NB4 (cell line): ENCODE measurements at regions not wholly inside any gene's neighbourhood (a gene's known extent, or its start where the extent isn't known, plus 50 kb on each side); places are given as distances from the start of the nearest gene placed in this dataset.

Source experiments
- POLR2A ChIP-seq: IDR thresholded peaks from 2 replicates; pipeline ENCODE4 v1.6.1; 2011; ENCODE audit warnings: mild to moderate bottlenecking; ENCODE audit not compliant: insufficient read length; ENCODE audit errors: extremely low read depth
- TF ChIP-seq, protein P1 (sequence below): IDR thresholded peaks from one replicate; pipeline ENCODE4 v1.5.1; 2012; ENCODE audit warnings: low read depth, low read length
- TF ChIP-seq, protein P2 (sequence below): IDR thresholded peaks from 2 replicates; pipeline ENCODE4 v1.6.1; 2011; ENCODE audit warnings: low read depth, low read length

DNA sequence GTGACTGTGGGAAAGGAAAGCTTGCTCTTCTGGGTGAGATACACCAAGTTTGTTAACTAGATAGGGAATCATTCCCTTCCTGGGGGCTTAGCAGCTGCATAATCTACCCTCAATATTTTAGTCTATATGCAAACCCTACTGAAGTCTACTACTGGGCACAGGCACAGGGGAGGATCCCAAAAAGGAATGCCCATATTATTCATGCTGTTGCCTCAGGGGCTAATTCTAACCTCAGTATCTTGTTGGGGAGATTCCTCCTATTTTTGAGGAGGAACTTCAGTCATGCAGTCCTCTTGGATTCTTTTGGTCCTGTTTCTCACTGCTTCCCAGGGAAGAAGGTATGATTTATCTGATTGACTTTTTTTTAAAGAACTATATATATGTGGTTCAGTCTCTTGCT, 58.9 kb upstream of the ANKS1B start:
- TF ChIP-seq, protein P1, sequence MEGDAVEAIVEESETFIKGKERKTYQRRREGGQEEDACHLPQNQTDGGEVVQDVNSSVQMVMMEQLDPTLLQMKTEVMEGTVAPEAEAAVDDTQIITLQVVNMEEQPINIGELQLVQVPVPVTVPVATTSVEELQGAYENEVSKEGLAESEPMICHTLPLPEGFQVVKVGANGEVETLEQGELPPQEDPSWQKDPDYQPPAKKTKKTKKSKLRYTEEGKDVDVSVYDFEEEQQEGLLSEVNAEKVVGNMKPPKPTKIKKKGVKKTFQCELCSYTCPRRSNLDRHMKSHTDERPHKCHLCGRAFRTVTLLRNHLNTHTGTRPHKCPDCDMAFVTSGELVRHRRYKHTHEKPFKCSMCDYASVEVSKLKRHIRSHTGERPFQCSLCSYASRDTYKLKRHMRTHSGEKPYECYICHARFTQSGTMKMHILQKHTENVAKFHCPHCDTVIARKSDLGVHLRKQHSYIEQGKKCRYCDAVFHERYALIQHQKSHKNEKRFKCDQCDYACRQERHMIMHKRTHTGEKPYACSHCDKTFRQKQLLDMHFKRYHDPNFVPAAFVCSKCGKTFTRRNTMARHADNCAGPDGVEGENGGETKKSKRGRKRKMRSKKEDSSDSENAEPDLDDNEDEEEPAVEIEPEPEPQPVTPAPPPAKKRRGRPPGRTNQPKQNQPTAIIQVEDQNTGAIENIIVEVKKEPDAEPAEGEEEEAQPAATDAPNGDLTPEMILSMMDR: no peak
- TF ChIP-seq, protein P2, sequence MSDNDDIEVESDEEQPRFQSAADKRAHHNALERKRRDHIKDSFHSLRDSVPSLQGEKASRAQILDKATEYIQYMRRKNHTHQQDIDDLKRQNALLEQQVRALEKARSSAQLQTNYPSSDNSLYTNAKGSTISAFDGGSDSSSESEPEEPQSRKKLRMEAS: no peak
- no peak for TF ChIP-seq POLR2A
